ENCODE measurements at regions not wholly inside any gene's neighbourhood (a gene's known extent, or its start where the extent isn't known, plus 50 kb on each side); places are given as distances from the start of the nearest gene placed in this dataset.

DNA sequence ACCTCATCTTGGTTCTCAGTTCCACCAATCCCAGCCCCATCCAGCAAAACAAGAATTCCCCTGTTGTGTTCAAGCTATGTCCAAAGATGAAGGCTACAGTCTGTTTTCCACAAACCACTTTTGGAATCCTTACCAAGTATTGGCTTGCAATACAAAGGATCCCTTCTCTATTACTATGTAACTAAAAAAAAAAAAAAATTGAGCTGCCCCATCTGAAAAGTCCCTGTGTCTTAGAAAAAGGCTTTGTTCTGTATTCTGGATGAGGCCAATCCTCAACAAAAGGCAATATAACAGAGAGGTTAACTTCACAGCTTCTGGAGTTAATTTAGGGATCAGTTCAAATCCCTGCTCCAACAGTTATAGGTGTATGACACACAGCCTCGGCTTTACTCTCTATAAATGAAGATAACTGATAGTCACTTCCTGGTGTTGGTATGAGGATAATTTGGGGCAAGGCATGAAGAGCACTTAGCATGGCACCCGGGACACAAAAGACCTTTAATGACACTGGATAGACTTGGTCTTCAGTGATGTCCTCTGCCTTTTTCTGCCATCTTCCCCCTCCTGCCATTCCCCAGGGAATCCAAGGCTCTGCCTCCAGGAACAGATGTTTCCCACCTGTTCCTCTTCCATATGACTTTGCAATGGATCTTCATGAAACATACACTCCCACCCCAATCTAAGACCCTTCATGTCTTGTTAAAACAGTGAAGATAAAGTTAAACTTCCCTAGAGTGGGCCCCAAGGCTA, 61.2 kb upstream of the ATL2 start:
- intact Hi-C loops (cut with DNase I; ENCODE audit: low total_unique reads) = no loop called here
- Histone ChIP-seq H3K4me3 (no peak overlapping the region), H3K27ac (no peak overlapping the region), H3K4me1 (no peaks in the 10 kb centered on the region), H3K27me3 (no peaks in the 10 kb centered on the region), H3K36me3 (no peaks in the 10 kb centered on the region), H3K9me3 (no peaks in the 10 kb centered on the region)
- TF ChIP-seq, protein P1, sequence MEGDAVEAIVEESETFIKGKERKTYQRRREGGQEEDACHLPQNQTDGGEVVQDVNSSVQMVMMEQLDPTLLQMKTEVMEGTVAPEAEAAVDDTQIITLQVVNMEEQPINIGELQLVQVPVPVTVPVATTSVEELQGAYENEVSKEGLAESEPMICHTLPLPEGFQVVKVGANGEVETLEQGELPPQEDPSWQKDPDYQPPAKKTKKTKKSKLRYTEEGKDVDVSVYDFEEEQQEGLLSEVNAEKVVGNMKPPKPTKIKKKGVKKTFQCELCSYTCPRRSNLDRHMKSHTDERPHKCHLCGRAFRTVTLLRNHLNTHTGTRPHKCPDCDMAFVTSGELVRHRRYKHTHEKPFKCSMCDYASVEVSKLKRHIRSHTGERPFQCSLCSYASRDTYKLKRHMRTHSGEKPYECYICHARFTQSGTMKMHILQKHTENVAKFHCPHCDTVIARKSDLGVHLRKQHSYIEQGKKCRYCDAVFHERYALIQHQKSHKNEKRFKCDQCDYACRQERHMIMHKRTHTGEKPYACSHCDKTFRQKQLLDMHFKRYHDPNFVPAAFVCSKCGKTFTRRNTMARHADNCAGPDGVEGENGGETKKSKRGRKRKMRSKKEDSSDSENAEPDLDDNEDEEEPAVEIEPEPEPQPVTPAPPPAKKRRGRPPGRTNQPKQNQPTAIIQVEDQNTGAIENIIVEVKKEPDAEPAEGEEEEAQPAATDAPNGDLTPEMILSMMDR (IDR thresholded peaks at IDR 0.05) = no peak
- no peak for TF ChIP-seq POLR2A (IDR thresholded peaks at IDR 0.05)
- DNase-seq = no peak

DNA sequence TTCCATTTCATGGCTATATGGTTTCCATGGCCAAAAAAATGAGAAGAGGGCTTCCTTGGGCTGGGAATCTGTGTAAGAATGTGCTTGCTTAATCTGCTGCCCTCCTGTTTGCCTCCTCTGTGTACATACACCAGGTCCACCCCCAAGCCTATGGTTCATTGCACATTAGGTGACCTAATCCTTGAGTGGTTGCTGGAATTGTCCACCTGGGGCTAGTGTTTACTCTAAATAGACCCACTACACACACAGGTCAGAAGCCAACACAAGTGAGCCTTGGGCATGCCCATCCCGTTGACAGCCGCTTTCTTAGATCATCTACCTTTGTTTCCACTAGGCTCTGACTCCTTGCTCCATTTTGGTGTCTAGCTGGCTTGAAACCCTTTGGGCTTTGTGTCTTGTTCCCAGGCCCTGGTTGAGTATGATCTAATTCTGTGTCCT, 59.2 kb upstream of the ATL2 start:
- Histone ChIP-seq H3K4me1 (no peaks in the 10 kb centered on the region), H3K27ac (no peak overlapping the region), H3K27me3 (no peaks in the 10 kb centered on the region), H3K9me3 (no peaks in the 10 kb centered on the region), H3K36me3 (no peaks in the 10 kb centered on the region), H3K4me3 (no peak overlapping the region)
- intact Hi-C loops (cut with DNase I; ENCODE audit: low total_unique reads) = no loop called here
- TF ChIP-seq POLR2A (IDR thresholded peaks at IDR 0.05) = no peak
- TF ChIP-seq, protein P1 (IDR thresholded peaks at IDR 0.05) = no peak
- no peak for DNase-seq

DNA sequence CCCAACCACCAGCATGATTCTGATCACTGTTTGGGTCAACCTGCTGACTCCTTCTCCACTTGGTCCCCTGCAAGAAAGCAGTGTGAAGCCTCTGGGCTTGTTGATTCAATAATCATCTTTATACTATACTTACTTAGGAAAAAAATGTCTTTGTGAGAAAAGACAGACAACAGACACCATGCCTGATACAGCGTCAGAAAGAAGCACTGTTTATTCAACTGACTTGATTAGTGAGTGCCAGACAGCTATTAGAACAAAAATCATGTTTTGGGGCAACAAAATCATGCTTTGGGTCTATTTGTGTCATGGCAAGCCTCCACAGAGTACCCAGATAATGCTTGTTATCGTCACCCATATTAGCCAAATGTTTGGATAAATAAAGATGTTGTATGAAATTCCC, 58.7 kb upstream of the ATL2 start:
- H3K4me1 ChIP-seq = no peaks in the 10 kb centered on the region
- H3K36me3 ChIP-seq = no peaks in the 10 kb centered on the region
- TF ChIP-seq POLR2A (IDR thresholded peaks at IDR 0.05) = no peak
- TF ChIP-seq, protein P1 (IDR thresholded peaks at IDR 0.05) = no peak
- H3K9me3 ChIP-seq = no peaks in the 10 kb centered on the region
- H3K27ac ChIP-seq = no peak overlapping the region
- no peak overlapping the region for H3K4me3 ChIP-seq
- intact Hi-C loops (cut with DNase I; ENCODE audit: low total_unique reads) = no loop called here
- DNase-seq = no peak
- H3K27me3 ChIP-seq = no peaks in the 10 kb centered on the region

DNA sequence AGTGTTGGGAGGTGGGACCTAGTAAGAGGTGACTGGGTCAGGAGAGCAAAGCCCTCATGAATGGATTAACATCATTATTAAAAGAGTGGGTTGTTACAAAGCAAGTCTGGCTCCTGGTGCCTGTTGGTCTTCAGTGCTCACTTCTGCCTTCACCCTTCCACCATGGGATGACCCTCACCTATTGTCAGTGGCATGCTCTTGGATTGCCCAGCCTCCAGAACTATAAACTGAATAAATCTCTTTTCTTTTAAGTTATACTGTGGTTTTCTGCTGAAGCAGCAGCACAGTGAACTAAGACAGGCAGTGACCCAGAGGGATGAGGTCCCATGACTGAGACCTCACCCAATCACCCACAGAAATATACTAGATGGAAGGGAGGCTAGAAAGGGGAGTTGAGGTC, 57.5 kb upstream of the ATL2 start:
- no peaks in the 10 kb centered on the region for H3K36me3 ChIP-seq
- no peaks in the 10 kb centered on the region for H3K4me1 ChIP-seq
- no peaks in the 10 kb centered on the region for H3K27me3 ChIP-seq
- no peaks in the 10 kb centered on the region for H3K9me3 ChIP-seq
- no peak for DNase-seq
- no peak overlapping the region for H3K4me3 ChIP-seq
- TF ChIP-seq POLR2A (IDR thresholded peaks at IDR 0.05) = no peak
- TF ChIP-seq, protein P1 (IDR thresholded peaks at IDR 0.05) = no peak
- intact Hi-C loops (cut with DNase I; ENCODE audit: low total_unique reads) = no loop called here
- no peak overlapping the region for H3K27ac ChIP-seq

DNA sequence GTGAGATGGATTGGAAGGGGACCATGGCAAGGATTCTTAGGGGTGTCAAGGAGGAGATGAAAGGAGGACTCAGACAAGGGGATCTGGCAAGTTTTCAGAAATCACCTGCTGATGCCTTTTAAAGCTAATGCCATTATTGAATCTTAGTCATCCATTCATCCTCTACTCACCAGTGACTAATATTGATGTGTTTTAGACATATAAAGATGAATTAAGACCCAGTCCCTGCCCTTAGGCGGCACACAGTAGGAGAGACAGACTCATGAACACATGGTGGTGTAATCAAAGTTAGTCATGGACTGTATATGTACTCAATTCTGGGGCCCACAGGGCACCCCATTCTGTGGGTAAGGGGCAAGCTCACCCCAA, 56.5 kb upstream of the ATL2 start:
- intact Hi-C loops (cut with DNase I; ENCODE audit: low total_unique reads) = no loop called here
- Histone ChIP-seq H3K36me3 (no peaks in the 10 kb centered on the region), H3K4me1 (no peaks in the 10 kb centered on the region), H3K4me3 (no peak overlapping the region), H3K27me3 (no peaks in the 10 kb centered on the region), H3K9me3 (no peaks in the 10 kb centered on the region), H3K27ac (no peak overlapping the region)
- TF ChIP-seq POLR2A (IDR thresholded peaks at IDR 0.05) = no peak
- TF ChIP-seq, protein P1 (IDR thresholded peaks at IDR 0.05) = no peak
- DNase-seq = no peak
